ENCODE measurements at regions not wholly inside any gene's neighbourhood (a gene's known extent, or its start where the extent isn't known, plus 50 kb on each side); places are given as distances from the start of the nearest gene placed in this dataset.

DNA sequence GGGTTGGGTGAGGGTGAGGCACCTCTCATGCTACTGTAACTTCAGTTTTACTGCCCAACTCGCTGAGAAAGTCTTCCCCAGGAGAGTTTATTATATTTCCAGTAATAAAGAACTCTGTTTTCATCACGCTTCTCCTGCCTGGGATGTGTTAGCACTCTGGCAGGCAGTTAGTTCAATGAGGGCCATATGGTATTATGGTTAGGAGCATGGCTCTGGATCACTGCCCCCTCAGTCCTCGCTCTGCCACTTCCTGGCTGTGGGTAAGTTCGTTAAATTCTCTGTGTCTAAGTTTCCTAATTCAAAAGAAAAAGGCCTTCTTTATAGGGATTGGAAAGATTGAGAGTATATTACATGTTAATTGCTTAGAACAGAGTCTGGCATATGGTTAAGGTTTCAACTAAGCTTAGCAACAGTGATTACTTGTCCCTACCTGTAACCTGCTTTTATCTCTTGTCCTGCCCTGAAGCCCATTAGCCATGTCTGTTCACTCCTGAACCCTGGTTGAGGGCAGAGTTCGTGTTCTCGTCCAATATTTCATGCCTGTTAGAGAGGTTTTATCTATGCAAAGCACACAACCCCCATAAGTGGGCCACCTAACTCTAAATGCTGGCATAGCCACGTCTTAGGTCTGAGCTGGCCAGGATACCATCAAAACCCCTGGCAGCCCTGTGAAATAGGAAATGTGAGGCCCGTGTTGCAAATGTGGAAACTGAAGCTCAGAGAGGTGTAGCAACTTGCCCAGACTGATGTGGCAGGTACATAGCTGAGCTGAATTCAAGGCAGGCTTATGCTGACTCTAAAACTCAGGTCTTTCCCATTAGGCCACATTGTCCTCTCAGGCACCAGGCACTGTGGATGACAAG, 342.5 kb upstream of the JARID2 start:
- no peak for DNase-seq (ENCODE audit: low read depth in 2 of 2)

DNA sequence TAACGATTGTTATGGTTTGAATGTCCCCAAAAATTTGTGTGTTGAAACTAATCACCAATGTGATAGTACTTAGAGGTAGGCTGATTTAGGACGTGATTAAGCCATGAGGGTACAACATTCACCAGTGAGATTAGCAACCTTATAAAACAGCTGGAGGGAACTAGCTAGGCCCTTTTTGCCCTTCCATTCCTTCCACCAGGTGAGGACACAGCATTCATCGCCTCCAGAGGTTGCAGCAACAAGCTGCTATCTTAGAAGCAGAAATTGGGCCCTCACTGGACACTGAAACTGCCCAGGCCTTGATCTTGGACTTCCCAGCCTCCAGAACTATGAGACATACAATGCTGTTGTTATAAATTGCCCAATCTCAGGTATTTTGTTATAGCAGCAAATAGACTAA, 340.7 kb upstream of the JARID2 start:
- no peak for DNase-seq (ENCODE audit: low read depth in 2 of 2)

DNA sequence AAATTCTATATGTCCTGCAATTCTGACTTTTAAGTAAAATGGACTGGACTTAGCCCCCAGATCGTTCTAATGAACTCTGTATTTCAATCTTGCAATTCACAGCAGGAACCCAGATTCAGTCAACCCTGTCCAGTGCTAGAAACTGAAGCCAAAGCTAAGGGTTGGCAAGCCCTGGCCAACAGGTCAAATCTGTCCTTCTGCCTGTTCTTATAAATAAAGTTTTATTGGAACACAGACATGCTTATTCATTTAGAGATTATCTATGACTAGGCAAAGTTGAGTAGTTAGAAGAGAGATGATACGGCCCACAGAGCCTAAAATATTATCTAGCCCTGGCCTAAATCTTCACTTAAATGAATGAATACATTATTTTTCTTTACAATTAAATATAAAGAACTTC, 339.2 kb upstream of the JARID2 start:
- DNase-seq (ENCODE audit: low read depth in 2 of 2) = no peak

DNA sequence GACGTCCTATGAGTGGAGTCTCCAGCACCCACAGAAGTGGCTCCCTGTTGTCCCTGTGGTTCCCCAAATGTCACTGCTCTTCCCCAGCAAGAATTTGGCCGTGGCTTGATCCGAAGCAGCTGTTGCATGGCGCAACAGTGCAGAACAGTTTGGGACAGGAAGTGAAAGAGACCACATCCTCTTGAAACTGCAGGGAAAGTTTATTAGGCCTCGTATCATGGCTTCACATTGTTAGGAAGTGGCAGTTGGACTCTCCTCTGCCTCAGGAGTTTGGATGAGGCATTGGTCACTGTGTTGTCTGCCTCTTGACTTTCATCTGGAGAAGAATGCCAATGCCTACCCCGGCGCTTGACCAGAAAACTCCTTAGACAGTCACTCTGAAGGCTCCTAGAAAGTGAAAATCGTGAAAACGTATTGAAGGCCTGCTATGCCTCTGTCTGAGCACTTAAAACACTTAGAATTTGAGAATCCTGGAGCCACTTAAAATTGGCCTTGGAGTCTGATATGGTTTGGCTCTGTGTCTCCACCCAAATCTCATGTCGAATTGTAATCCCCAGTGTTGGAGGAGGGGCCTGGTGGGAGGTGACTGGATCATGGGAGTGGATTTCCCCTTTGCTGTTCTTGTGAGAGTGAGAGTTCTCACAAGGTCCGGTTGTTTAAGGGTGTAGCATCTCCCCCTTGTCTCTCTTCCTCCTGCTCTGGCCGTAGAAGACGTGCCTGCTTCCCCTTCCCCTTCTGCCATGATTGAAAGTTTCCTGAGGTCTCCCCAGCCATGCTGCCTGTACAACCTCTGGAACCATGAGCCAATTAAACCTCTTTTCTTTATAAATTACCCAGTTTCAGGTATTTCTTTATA, 334.9 kb upstream of the JARID2 start:
- no peak for DNase-seq (ENCODE audit: low read depth in 2 of 2)

DNA sequence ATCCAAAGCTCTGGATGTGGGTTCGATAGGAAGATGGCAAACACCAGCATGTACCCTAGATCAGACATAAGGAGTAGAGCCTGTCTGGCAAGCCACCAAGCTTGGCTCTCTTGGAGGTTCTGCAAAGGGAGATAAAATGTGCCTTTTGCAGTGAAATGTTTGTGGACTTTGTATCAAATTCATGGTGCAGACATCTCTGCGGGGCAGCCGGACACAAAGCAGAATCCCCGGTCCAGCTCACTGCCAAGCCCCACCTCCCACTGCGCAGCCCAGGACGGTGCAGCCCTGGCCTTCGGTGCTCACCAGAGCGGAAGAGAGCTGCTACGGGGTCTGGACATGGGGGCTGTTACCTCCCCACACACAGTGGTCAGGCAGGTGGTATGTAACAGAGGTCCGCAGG, 333.6 kb upstream of the JARID2 start:
- DNase-seq (ENCODE audit: low read depth in 2 of 2) = no peak

DNA sequence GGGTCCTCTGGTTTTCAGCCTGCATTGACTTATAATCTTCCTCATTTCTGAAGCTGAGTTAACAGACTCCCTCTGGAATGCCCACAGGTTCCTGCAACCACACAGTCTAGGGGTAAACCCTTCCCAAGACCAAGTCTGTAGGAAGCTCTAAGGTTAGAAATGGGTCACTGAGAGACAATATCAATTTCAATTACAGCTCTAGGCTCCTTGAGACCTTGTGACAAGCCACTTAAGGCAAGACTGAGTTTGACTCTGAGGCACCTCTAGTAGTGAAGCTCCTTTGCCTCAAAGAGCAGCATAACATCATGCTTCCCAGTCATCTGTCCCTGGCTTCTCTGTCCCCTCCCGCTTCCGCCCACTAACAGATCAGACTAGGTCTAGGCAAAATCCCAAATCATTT, 333.2 kb upstream of the JARID2 start:
- no peak for DNase-seq (ENCODE audit: low read depth in 2 of 2)

DNA sequence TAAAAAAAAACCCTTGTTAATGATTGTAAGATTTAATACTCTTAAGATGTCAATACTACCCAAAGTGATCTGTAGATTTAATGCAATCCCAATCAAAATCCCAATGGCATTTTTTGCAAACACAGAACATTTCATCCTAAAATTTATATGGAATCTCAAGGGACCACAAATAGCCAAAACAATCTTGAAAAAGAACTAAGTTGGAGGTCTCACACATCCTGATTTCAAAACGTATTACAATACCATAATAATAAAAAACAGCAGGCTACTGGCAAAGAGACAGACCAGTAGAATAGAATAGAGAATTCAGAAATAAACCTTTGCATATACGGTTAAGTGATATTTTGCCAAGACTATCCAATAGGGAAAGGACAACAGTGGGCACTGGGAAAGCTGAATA, 331.9 kb upstream of the JARID2 start:
- no peak for DNase-seq (ENCODE audit: low read depth in 2 of 2)

DNA sequence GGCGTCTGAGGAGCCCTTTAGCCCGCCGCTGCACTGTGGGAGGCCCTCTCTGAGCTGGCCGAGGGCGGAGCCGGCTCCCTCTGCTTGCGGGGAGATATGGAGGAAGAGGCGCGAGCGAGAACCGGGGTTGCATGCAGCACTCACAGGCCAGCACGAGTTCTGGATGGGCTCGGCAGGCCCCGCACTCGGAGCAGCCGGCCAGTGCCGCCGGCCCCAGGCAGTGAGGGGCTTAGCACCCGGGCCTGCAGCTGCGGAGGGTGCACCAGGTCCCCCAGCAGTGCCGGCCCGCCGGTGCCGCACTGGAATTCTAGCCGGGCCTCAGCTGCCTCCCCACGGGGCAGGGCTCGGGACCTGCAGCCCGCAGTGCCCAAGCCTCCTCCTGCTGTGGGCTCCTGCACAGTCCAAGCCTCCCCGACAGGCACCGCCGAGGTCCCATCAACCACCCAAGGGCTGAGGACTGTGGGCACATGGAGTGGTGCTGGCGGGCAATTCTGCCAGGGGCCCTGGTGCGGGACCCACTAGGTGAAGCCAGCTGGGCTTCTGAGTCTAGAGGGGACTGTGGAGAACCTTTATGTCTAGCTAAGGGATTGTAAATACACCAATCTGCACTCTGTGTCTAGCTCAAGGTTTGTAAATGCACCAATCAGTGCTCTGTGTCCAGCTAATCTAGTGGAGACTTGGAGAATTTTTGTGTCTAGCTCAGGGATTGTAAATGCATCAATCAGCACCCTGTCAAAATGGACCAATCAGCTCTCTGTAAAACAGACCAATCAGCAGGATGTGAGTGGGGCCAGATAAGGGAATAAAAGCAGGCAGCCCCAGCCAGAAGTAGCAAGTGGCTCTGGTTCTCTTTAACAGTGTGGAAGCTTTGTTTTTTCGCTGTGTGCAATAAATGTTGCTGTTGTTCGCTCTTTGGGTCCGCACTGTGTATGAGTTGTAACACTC, 329.7 kb upstream of the JARID2 start:
- DNase-seq (ENCODE audit: low read depth in 2 of 2) = no peak

DNA sequence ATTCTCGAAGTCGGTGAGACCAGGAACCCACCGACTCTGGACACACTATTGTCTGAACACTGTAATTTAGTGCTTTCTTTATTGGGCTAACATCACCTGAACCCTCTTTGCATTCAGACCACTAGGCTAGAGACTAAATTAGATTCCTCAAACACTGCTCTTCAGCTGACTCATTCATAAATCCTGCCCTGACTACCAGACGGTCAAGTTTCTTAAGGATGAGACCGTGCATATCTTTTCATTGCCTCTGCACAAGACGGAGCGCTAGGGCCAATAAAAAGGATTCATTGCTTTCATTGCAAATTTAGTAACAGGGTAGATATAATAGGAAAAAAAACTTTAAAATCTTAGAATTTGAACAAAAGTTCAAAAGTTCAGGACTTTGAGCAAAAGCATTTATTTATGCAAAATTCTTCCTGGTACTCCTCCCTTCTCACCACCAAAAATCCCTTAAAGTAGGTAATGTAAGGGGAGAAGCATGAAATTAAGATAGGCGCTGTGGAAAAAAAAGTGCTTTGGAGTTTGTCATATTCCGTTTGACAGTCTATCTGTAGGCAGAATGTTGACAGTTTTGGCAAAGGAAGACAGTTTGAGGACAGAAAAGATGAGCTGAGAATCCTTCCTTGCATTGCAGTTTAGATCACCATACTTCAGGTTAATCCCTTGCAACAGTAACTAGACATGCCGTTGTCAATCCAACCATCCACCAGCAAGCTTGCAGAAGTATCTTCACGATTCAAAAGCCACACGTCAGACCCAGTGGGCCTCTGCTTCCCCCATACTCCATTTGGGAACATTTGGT, 328.6 kb upstream of the JARID2 start:
- DNase-seq (ENCODE audit: low read depth in 2 of 2) = no peak

DNA sequence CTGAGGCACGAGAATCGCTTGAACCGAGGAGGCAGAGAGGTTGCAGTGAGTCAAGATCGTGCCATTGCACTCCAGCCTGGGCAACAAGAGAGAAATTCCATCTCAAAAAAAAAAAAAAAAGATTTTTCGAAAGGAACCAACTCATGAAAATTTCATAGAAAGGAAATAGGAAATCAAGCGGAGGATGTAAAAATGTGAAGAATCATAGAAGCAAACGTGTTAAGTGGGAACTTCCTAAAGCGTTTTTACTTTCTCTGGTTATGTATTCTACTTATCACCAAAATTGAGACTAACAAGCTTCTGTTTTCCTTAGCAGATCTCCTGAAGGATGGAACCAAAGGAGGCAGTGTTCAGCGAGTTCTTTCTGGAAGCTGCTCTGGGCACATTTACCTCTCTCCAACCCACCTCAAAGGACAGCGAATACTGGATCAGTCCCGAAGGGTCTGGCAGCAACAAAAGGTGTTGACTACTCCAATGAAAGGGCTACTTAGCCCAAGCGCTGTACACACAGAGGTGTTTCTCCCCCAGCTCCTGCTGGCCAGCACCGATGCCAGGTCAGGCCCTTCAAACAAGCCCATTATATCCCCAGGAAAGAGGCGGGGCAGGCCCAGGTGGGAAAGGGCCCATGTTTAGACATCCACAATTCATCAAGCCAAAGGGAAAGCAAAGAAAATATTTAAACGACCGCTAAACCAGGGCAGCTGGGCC, 327.5 kb upstream of the JARID2 start:
- DNase-seq (ENCODE audit: low read depth in 2 of 2) = no peak

DNA sequence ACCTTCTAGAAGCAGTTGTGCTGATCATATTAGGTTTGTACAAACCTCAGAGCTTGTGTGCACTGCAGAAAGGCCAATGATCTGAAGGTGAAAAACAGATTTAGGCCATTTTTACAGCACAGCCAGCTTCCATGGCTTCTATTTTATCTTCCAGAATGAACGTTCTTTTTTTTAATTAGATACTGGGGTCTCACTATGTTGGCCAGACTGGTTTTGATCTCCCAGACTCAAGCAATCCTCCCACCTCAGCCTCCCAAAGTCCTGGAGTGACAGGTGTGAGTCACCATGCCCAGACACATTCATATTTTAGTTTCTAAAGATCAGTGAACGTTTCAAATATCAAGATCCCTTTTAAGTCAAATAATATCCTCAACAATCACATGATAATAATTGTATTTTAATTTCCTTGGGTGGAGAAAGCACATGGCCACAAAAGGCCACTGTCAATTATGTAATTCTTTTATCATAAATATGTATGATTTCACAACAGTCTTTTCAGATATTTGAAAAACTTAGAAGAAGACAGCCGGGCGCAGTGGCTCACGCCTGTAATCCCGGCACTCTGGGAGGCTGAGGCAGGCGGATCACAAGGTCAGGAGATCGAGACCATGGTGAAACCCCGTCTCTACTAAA, 326.7 kb upstream of the JARID2 start:
- DNase-seq (ENCODE audit: low read depth in 2 of 2) = no peak

DNA sequence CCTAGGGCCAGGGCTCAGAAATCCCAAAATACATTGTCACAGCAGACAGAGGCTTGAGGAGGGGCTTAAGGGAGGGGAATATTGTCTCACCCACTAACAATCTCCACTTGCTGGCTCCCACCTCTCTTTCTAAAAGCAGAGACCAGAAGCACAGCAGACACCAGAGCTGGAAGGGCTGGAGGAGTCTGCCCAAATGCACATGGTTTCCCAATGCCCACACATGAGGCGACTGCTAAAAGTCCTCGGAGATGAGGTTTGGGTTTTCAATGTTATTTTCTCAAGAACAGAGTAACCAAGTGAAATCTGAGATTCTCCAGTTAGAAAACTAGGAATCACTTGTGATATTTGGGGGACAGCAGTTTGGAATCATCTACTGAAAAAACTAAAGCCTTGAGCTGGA, 325.6 kb upstream of the JARID2 start:
- no peak for DNase-seq (ENCODE audit: low read depth in 2 of 2)

DNA sequence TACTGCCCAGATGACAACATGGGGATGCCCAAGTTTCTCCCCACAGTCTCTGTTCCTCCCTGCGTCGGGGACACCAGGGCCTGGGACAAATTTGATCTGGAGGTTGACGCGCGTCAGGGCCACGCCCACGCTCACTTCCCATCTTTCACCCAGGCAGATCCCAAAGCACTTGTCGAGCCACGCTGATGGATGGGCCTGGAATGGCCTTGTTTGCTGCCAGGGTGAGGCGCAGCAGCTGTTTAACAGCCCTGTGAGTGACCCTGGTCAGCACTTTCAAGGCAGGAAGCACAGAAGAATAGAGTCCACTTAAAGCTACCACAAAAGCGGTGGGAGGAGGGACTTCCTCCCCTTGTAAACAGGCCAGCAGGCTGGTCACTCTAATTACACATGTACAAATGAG, 324.7 kb upstream of the JARID2 start:
- no peak for DNase-seq (ENCODE audit: low read depth in 2 of 2)

DNA sequence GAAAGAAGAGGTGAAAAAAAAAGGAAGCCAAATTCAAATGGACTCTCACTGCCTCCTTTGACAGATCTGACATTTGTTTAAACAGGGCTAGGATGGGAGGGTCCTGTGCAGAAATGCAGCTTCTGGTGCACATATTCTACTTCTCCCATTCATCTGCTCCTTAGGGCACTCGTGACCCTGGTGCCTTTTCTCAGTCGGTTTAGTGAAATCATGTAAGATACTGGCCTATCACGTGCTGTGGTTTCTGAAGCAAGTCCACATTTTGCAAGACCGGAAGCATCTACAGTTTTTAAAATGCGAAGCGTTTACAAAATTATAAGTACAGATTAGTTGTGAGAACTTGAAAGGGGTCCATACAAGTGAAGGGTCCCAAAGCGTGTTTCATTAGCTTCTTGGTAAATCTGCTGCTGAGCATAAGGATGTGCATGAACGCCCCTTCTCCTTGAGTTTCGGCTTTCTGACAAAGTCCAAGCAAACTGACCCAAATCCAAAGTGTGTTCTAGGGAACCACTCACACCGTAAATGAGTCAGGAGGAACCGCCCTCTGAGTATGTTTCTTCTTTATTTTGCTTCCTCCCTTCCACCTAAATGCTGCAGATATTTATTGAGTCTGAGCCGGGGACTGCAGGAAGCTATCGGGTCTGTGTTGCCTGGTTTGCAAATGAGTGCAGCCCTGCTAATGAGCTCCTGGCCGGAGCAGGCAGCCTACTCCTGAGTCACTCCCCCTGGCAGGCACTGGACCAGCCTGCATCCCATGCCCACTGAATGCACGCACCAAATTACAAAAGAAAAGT, 323.8 kb upstream of the JARID2 start:
- DNase-seq (ENCODE audit: low read depth in 2 of 2) = no peak

DNA sequence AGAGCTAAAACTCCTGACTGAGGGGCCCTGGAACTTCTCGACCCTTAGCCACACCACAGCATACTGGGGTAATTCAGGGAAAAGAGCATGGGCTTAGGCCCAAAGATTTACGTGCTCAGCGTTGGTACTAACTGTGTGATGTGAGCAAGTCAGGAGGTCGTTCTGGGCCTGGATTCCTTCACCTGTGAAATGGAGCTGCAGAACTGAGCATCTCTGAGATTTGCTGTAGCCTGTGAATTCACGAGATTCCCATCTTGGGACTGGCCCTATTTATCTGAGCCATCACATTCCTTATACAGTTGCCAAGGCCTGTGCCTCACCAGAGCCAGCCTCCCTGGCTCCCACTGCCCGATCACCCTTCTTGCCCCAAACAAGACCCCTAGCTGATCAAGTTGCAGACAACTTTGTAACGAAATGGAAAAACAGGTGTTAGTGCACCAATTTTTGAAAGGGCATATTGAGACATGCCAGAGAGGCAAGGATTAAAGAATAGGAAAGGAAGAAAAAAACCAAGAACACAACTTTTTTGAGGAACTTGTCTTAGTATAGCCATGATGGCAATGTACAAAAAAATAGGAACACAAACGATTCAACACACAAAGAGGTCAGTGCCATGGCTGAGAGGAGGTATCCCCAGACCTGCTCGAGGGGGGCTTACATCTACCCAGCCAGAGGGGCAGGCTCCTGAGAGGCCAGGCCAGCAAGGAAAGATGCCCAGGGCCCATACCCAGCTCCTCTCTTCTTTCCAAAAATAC, 323.0 kb upstream of the JARID2 start:
- no peak for DNase-seq (ENCODE audit: low read depth in 2 of 2)

DNA sequence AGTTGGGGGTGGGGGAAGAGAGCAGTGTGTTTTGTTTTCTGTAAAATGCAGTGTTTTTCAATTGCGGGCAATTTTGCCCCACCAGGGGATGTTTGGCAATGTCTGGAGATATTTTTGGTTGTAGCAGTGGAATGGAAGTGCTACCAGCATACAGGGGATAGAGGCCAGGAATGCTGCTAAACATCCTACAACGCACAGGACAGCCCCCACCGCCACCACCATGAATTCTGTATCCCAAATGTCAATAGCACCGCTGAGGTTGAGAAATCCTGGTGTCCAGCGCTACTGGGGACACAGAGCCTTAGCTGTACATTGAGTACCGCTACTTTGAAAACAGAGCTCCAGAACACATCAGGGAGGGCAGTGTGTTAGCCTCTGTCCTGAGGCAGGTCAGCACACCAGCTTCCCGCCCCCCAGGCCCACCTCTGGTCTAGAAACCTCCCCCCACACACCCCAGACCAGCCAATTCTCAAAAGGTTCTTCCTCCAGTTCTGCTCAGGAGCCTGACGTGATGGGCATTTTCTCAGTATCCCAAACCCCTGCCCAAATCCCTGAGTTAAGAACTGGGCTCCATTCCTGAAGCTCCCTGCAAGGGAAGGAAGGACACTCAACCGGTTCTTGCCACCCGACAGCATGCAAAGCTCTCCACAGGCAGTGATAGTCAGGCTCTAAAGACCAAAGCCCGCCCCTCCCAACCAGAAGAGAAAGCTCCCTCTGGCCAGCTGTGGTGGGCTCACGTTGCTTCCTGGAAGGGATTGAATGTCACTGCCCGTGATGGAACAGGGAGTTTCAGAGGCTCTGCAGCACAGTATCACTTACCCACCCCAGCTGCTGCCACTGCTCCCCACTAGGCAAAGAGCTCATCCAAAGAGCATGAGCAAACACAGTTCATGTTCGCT, 321.5 kb upstream of the JARID2 start:
- no peak for DNase-seq (ENCODE audit: low read depth in 2 of 2)

DNA sequence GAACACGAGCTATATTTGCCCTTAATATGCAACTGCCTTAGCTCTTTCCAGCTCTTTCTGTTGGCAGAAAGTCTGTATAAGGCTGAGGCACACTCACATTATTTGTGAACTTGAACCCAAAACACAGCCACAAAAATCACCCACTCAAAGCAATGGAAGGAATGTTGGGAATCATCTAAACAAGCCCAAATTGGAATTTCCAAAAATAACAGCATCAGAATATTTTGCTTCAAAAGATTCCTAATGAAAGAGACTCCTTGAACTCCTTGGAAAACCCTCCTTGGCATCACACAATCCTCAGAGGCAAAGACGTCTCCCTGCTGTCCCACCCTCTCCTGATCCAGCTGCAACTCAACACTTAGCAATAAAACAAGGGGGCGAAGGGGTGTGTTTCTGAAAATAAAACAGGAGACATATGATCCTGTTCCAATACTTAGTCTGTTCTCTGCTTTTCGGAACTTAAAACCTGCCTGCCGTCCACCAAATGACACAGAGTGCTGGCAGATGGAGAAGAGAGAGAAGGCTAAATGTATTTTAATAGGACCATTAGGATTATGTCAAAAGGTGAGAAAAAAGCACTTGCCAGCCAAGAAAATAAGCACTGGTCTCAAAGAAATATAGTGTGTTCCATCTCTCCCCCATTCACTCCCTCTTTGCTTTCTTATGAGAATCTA, 320.7 kb upstream of the JARID2 start:
- DNase-seq (ENCODE audit: low read depth in 2 of 2) = no peak

Measured in stimulated activated CD8-positive, alpha-beta memory T cell treated with anti-CD3 and anti-CD28 coated beads, Interleukin-2, amount 100 ng/mL, for 1 hour (primary cell).